SK-N-MC (cell line): ENCODE measurements at regions not wholly inside any gene's neighbourhood (a gene's known extent, or its start where the extent isn't known, plus 50 kb on each side); places are given as distances from the start of the nearest gene placed in this dataset.

Experiments
- DNase-seq: peaks from one replicate; pipeline ENCODE4 v3.0.0-alpha.2; 2011; ENCODE audit warnings: low read depth, low spot score
- H3K27ac ChIP-seq: fragments of 200-600 bp; sonication (generic); 2 replicates; pipeline ENCODE4 v1.5.1; 2016; ENCODE audit warnings: mixed run types
- H3K36me3 ChIP-seq: fragments of 200-600 bp; sonication (generic); 2 replicates; pipeline ENCODE4 v1.6.1; 2017; ENCODE audit warnings: antibody characterized with exemption, low read length, mixed read lengths; ENCODE audit not compliant: insufficient read depth
- H3K4me3 ChIP-seq: fragments of 200-600 bp; sonication (generic); 2 replicates; pipeline ENCODE4 v1.5.1; 2016
- H3K9ac ChIP-seq: fragments of 200-600 bp; sonication (generic); 2 replicates; pipeline ENCODE4 v1.8.0; 2017; ENCODE audit warnings: mixed run types, mixed read lengths; ENCODE audit not compliant: insufficient read length
- H3K9me3 ChIP-seq: fragments of 200-600 bp; sonication (generic); 2 replicates; pipeline ENCODE4 v1.6.1; 2017; ENCODE audit warnings: low read depth, mild to moderate bottlenecking, antibody characterized with exemption, low read length, moderate library complexity, mixed read lengths
- EZH2 ChIP-seq: fragments of 200-600 bp; sonication (generic); IDR thresholded peaks from one replicate; pipeline ENCODE4 v1.6.1; 2017; ENCODE audit warnings: antibody characterized with exemption
- FOXP2 ChIP-seq: optimal IDR thresholded peaks from 2 replicates; pipeline ENCODE3; 2011; ENCODE audit warnings: mild to moderate bottlenecking, moderate library complexity; ENCODE audit not compliant: insufficient read depth; ENCODE audit errors: extremely low read length, control extremely low read depth
- POLR2AphosphoS5 ChIP-seq: IDR thresholded peaks from 2 replicates; pipeline ENCODE4 v1.6.1; 2012; ENCODE audit warnings: mild to moderate bottlenecking, low read depth, low read length, borderline replicate concordance

DNA sequence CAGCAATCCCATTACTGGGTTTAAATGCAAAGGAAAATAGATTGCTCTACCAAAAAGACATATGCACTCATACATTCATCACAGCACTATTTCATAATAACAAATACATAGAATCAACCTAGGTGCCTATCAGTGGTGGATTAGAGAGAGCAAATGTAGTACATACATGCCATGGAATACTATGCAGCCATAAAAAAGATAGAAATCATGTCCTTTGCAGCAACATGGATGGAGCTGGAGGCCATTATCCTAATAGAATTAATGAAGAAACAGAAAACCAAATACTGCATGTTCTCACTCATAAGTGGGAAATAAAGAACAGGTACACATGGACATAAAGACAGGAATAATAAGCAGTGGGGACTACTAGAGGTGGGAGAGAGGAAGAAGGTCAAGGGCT lies 70.7 kb upstream of the MLIP start:
- H3K9me3 ChIP-seq, result no peaks in the 10 kb centered on the region

DNA sequence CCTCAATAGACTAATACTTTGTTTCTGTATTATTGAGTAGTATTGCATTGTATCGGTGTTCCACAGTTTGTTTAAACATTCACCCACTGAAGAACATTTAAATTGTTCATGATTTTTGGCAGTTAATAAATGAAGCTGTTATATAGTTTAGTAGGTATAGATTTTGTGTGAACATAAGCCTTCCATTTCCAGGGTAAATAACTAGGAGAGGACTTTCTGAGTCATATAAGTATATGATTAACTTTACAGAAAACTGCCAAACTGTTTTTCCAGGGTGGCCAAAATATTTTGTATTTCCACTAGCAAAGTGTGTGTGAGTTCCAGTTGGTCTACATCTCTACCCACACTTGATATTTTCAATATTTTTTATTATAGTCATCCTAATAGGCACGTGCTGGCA lies 70.0 kb upstream of the MLIP start:
- Histone ChIP-seq H3K36me3 (no peaks in the 10 kb centered on the region), H3K9ac (no peak overlapping the region), H3K27ac (no peak overlapping the region), H3K4me3 (no peak overlapping the region), H3K9me3 (no peaks in the 10 kb centered on the region)
- no peak for TF ChIP-seq EZH2
- no peak for TF ChIP-seq POLR2AphosphoS5
- no peak for TF ChIP-seq FOXP2
- no peak for DNase-seq

More for the DNA sequence above, 70.7 kb upstream of the MLIP start:
- Histone ChIP-seq H3K36me3 (no peaks in the 10 kb centered on the region), H3K27ac (no peak overlapping the region), H3K4me3 (no peak overlapping the region), H3K9ac (no peak overlapping the region)
- DNase-seq, result no peak
- TF ChIP-seq EZH2 (no peak), POLR2AphosphoS5 (no peak), FOXP2 (no peak)

DNA sequence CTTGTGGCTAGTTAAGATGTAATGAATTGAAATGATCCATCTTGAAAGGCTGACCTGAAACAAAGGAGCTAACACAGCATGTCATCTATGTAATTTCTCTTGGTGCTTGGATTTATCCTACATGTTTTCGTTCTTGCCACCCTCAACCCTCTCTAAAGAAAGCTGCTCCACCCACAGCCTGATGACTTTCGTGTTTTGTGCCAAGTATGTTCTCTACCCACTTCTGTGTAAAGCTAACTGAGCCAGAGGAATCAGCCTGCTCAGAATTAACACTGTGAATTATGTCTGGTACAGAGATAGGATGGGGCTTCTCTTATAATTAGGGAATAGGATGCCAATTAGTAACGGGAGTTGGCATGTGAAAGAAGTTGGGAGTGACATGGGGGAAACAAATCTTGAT lies 67.9 kb upstream of the MLIP start:
- no peak for DNase-seq
- H3K9ac ChIP-seq, result no peak overlapping the region
- no peak overlapping the region for H3K4me3 ChIP-seq
- H3K36me3 ChIP-seq, result no peaks in the 10 kb centered on the region
- H3K9me3 ChIP-seq, result no peaks in the 10 kb centered on the region
- H3K27ac ChIP-seq, result no peak overlapping the region
- TF ChIP-seq POLR2AphosphoS5 (no peak), FOXP2 (no peak), EZH2 (no peak)

DNA sequence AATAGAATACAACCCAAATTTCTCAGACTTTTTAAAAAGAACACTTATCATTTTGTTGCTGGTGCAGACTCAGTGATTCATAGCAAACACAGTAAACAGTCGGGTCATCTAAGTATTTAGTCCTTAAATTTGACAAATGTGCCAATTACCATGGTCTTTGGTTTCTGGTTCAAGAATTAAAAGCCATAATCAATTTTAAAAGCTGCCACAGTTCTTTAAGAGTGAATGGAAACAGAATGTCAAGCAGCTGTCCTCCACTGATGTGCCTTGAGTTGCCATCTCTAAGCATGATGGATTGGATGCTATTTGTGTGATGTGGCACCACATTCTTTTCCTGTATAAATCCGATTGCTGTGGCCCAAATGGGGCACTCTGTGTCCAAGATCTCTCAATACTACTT lies 67.2 kb upstream of the MLIP start:
- no peak overlapping the region for H3K27ac ChIP-seq
- DNase-seq, result no peak
- no peaks in the 10 kb centered on the region for H3K36me3 ChIP-seq
- H3K9me3 ChIP-seq, result no peaks in the 10 kb centered on the region
- H3K9ac ChIP-seq, result no peak overlapping the region
- TF ChIP-seq EZH2 (no peak), POLR2AphosphoS5 (no peak), FOXP2 (no peak)
- H3K4me3 ChIP-seq, result no peak overlapping the region

DNA sequence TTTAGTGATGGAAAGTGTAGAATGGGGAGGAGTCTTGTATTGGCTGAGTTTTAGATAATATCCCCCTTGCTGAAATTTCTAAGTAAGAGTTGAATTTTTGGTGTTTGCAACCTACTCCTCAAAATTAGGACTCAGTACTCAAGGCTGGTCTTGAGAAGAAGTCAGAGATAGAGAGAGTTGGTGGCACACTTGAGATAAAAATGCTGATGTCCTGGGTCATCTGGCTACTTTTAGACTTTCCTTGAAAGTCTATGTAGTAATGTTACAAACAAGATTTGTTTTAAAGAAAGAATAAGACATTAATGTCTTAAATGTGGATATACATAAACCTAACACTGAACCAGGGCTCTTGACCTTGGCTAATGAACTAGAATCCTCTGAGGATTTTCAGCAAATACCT lies 62.5 kb upstream of the MLIP start:
- DNase-seq, result no peak
- H3K36me3 ChIP-seq, result no peaks in the 10 kb centered on the region
- no peaks in the 10 kb centered on the region for H3K9me3 ChIP-seq
- H3K9ac ChIP-seq, result no peak overlapping the region
- no peak overlapping the region for H3K27ac ChIP-seq
- no peak for TF ChIP-seq FOXP2
- TF ChIP-seq EZH2, result no peak
- no peak for TF ChIP-seq POLR2AphosphoS5
- H3K4me3 ChIP-seq, result no peak overlapping the region

DNA sequence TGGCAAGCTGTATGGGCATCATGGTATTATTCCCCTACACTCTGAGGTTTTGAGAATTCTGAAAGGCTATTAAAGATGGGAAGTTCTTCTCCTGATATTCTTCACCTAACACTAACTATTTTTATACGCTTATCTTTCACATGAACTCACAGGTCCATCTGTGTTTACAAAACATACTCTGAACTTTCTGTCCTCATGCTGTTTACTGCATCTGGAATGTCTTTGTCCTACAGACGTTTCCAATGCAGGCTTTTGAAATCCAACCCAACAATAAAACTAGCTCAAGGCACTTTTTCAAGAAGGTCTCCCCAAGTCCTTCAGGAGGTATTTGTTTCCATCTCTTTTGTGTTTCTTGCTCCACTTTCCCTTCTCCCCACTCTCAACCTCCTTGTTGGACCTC lies 60.5 kb upstream of the MLIP start:
- no peak overlapping the region for H3K4me3 ChIP-seq
- H3K9me3 ChIP-seq, result no peaks in the 10 kb centered on the region
- H3K27ac ChIP-seq, result no peak overlapping the region

DNA sequence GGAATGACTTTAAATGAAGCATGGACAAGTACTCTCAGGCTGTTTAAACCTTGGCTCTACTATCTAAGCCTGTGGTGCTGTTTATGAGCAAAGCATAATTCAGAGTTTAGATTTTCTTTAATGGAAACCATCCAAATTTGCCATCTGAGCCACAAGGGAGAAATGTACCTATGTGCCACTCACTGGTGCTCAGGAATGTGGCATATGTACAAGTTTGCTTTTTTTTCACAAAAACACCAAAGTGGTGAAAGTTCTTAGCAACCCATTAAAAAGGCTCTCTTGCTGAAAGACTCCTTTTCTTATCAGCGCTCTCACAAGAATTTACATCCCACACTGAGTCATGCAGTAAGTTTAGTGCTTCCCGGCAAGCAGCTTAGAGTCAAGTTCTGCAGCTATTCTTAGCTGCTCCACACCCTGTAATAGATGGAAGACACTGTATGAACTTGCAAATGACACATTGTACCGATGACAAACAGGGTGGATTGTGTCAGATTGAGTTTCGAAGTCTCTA lies 57.3 kb upstream of the MLIP start:
- H3K9ac ChIP-seq, result no peak overlapping the region
- TF ChIP-seq EZH2, result no peak

More for the DNA sequence above, 60.5 kb upstream of the MLIP start:
- TF ChIP-seq EZH2 (no peak), FOXP2 (no peak), POLR2AphosphoS5 (no peak)
- Histone ChIP-seq H3K36me3 (no peaks in the 10 kb centered on the region), H3K9ac (no peak overlapping the region)
- DNase-seq, result no peak

DNA sequence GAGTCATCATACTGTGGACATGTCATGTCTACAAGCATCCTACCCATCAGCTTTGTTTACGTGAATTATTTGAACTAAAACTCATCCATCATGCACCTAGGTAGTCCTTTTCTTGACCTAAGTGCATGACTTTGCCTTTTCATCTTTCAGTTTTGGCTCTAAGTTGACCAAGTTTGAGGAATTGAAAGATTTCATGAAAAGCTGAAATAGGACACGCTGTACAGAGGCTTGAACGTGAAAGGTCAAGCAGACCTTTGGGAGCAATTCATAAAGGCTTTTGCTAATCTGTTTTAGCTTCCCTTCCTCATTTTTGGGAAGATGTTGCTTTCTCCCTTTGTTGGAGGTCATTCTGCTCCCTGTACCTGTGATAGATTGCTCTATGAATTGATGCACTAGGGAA lies 55.1 kb upstream of the MLIP start:
- H3K4me3 ChIP-seq, result no peak overlapping the region
- no peak for TF ChIP-seq POLR2AphosphoS5
- TF ChIP-seq EZH2, result no peak
- TF ChIP-seq FOXP2, result no peak
- no peaks in the 10 kb centered on the region for H3K9me3 ChIP-seq
- DNase-seq, result no peak
- H3K9ac ChIP-seq, result no peak overlapping the region
- H3K36me3 ChIP-seq, result no peaks in the 10 kb centered on the region
- no peak overlapping the region for H3K27ac ChIP-seq

More for the DNA sequence above, 57.3 kb upstream of the MLIP start:
- Histone ChIP-seq H3K9me3 (no peaks in the 10 kb centered on the region), H3K27ac (no peak overlapping the region), H3K36me3 (no peaks in the 10 kb centered on the region), H3K4me3 (no peak overlapping the region)
- DNase-seq, result no peak

DNA sequence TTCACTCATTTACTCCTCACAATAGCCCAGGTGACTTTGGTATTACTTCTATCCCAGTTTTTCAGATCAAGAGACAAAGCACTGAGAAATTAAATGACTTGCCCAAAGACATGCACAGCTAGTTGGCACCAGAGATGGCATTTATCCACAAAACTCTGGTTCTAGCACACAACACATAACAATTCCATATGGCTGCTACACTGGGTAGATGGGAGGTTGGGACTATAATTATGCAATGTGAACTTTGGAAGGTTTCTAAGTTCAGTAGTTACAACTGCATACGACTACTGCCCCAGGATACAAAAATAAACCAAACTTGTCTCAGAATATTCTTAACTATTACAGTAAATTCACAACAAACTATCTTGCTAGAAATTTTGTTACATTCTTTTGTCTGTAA lies 54.2 kb upstream of the MLIP start:
- no peak for DNase-seq
- TF ChIP-seq EZH2, result no peak
- no peak for TF ChIP-seq POLR2AphosphoS5
- TF ChIP-seq FOXP2, result no peak

More for the DNA sequence above, 54.2 kb upstream of the MLIP start:
- Histone ChIP-seq H3K9ac (no peak overlapping the region), H3K4me3 (no peak overlapping the region), H3K27ac (no peak overlapping the region), H3K36me3 (no peaks in the 10 kb centered on the region), H3K9me3 (no peaks in the 10 kb centered on the region)
